OCI-LY1 (cell line): ENCODE measurements at regions not wholly inside any gene's neighbourhood (a gene's known extent, or its start where the extent isn't known, plus 50 kb on each side); places are given as distances from the start of the nearest gene placed in this dataset.

Experiments
- EZH2 ChIP-seq: fragments of 200-600 bp; sonication (generic), shearing (Covaris generic); IDR thresholded peaks from 2 replicates; pipeline ENCODE4 v1.8.0; 2017; ENCODE audit warnings: borderline replicate concordance, mixed run types, mild to moderate bottlenecking, antibody characterized with exemption, low read length, moderate library complexity, mixed read lengths
- TF ChIP-seq, protein P1 (sequence below): fragments of 200-600 bp; sonication (generic), shearing (Covaris generic); IDR thresholded peaks from 2 replicates; pipeline ENCODE4 v1.5.1; 2017; ENCODE audit warnings: mild to moderate bottlenecking, antibody characterized with exemption, low read length, moderate library complexity, mixed read lengths

- TF ChIP-seq, protein P1, sequence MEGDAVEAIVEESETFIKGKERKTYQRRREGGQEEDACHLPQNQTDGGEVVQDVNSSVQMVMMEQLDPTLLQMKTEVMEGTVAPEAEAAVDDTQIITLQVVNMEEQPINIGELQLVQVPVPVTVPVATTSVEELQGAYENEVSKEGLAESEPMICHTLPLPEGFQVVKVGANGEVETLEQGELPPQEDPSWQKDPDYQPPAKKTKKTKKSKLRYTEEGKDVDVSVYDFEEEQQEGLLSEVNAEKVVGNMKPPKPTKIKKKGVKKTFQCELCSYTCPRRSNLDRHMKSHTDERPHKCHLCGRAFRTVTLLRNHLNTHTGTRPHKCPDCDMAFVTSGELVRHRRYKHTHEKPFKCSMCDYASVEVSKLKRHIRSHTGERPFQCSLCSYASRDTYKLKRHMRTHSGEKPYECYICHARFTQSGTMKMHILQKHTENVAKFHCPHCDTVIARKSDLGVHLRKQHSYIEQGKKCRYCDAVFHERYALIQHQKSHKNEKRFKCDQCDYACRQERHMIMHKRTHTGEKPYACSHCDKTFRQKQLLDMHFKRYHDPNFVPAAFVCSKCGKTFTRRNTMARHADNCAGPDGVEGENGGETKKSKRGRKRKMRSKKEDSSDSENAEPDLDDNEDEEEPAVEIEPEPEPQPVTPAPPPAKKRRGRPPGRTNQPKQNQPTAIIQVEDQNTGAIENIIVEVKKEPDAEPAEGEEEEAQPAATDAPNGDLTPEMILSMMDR: no peak
- no peak for TF ChIP-seq EZH2
Measured at GRCh38 chr21:32094804-32095203, 184.0 kb downstream of the MIS18A start.
